ENCODE measurements at regions not wholly inside any gene's neighbourhood (a gene's known extent, or its start where the extent isn't known, plus 50 kb on each side); places are given as distances from the start of the nearest gene placed in this dataset.
"Not testable (repeated sequence)": the region's sequence is repeated elsewhere in the genome, so short reads cannot be mapped to it uniquely, and the experiment has no call there.

DNA sequence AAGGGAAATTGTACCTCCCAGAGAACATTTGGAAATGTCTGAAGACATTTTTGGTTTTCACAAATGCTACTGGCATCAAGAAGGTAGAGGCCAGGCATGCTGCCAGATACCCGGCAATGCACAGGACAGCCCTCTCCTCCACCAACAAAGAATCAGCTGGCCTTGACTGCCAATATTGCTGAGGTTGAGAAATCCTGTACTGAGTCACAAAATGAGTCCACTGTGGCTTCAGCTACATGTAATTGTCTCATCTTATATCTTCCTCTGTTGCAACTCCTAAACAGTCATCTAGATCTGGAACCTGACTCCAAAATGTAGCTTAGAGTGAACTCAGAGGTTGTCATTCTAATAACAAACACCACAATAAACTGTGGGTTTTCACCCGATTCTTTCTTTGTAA lies 327.5 kb upstream of the POGK start:
- peak; percentile 38 for DNase-seq

- no peak for DNase-seq
Measured at GRCh38 chr1:166514067-166514466, 325.2 kb upstream of the POGK start.

GRCh38 chr1:166527752-166528151 lies 311.5 kb upstream of the POGK start:
- no peak for DNase-seq

- DNase-seq: no peak
Measured at GRCh38 chr1:166538646-166539045, 300.6 kb upstream of the POGK start.

DNA sequence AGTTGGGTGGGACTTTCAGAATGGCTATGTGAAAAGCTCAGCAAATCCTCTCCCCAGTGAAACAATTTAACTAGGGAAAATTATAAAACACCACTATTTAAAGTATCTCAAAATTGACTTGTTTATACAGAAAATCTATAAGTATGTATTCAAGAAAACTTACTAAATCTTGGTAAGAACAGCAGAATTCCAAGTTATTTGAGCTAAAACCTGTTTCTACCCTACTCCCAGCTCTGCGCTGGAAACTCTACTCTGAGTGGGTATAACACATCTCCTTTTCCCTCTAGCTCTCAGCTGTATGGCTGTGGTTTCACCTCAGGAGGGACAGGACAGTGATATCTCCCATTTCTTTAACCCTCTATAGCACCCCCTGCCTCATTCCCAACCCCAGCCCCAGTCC lies 295.2 kb upstream of the POGK start:
- DNase-seq: no peak

DNA sequence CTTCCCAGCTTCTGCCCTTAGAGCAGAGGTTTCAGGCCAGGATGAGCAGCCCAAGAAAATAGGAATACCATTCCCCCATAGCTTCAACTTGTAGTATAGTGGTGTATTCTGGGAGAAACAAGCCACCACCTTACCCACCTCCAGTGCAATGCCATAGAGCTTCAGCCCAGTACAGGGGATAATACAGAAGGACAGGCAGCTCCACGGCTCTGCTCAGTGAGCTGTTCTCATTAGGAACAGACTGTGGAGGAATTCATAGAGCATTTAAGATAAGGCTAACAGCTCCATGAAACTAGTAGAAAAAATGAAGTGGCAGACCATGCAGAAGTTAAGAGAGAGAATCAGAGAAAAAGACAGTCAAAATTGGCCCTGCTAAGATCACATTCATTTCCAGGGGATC lies 294.7 kb upstream of the POGK start:
- DNase-seq: no peak

DNA sequence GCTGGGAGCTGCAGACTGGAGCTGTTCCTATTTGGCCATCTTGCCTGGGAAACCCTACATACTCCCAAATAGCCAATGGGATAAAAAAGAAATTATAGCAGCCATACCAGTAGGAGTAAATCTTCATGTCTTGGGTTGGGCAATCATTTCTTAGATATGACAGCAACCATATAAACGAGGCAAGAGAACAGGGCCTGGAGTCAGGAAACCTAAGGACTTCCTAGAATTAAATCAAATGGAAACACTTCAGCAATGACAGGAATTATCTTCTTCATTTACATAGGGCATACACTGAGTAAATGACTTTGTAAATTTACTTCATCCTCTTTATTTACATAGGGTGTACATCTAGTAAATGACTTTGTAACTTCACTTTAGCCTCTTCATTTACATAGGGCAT lies 286.6 kb upstream of the POGK start:
- no peak for DNase-seq

DNA sequence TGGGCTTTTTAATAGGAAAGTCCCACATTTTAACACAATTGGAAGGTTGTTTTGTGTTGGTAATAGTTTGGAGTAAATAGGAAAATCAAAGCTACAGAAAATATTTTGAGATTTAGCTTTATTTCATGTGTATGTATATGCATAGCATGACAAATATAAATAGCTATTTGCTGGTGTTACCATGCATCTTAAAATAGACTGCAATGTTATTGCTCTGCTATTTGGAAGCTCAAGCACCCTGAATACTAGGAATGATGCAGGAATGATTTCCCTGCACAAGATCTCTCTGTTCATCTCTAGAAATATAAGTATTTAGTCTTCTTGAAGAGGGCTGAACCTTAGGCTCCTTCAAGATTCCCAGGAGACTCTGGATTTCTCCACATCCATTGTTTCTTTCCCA lies 268.3 kb upstream of the POGK start:
- DNase-seq: no peak

GRCh38 chr1:166573199-166573598 lies 266.1 kb upstream of the POGK start:
- DNase-seq: no peak

DNA sequence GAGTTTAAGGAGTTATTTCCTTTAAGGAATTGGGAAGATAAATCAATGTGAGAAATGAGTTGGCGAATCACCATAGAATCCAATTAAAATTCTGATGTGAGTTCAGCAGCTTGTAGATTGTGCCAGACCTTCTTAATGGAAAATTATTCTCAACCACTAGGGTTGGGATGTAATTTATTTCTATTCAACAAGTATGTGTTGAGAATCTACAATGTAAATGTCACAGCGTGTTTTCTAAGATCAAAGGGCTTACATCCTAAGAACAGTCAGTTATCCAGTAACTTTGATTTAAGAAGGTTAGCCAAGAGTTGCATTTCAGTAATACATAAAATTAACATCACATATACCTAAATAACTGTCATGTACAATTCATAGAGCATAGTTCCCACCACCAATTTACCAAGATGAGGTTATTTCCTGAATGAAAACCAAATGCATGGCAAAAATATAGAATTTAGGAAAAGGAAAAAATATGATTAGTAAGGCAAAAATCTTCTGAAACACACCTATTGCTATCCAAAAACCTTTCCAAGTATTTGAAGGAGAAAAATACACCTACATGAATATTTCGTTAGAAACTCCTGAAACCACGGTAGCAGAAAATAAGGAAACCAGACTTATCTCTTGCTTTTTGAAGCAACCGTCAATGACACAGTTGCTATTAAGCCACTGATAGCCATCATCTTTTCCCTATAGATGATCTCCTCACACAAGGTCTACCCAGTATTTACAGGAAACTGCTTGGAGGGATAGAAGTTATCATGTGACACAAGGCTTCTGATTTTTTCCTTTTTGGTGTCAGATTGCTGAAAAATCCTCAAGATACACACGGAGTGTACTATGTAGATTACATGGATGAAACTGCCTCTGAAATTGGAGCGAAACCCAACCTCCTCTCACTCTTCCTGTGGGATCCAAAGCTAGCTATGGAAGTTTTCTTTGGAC lies 259.4 kb upstream of the POGK start:
- no peak for DNase-seq

DNA sequence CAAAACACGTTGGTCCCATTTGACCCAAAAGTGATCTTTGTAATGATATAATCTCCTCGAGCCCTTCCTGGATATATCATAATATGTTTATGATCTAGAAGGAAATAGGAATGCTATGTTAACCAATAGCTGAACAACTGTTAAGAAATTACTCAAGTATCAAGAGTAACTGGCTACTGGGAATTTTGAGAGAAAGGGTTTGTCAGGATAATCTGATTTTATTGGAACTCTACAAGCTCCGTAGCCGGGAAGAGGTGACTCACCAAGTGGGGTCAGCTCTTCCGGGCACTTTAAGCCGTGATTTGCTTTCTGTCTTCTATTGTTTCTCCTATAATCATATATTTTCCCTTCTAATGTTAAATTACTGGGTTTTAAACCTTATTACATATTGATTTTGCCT lies 250.5 kb upstream of the POGK start:
- no peak for DNase-seq

GRCh38 chr1:166590161-166590560 lies 249.1 kb upstream of the POGK start:
- no peak for DNase-seq

GRCh38 chr1:166594646-166595045 lies 244.6 kb upstream of the POGK start:
- no peak for DNase-seq

DNA sequence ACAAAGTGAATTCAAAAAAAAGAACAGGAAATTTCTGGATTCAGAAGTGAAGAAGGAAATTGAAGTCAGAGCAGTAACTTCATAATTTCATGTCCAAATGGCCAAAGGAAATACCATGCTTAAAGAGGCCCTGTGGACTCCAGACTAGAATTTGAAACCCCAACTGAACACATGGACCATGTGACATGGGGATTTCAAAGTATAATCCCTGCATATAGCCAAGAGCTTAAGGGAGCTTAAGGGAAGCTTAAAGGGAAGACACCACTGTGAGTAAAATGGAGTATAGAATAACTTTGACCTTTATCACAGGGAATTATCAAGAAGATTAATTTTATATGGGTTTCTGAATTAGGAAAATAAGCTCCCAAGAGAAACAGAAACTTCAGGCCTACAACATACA lies 241.8 kb upstream of the POGK start:
- no peak for DNase-seq

DNA sequence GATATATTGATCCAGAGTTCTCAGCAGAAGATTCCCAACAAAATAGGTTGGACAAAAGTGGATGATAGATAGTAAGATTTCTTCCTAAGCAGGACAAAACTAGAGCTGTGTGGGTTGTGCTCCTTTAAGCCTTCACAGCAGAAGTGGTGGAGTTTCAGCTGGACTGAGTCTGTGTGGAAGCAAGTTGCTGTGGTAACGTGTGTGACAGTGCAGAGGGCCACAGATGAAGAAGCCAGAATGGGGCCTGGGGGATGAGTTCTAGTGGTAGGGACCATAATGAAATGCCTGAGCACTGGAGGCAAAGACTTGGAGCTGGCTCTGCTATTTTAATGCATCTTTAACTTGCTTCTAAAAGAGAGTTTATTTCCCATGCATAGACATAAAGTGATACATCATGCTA lies 238.7 kb upstream of the POGK start:
- no peak for DNase-seq

- no peak for DNase-seq
Measured at GRCh38 chr1:166601650-166602278, 237.5 kb upstream of the POGK start.

- DNase-seq: not testable (repeated sequence)
Measured at GRCh38 chr1:166602801-166603200, 236.5 kb upstream of the POGK start.

- no peak for DNase-seq
Measured at GRCh38 chr1:166603296-166603695, 236.0 kb upstream of the POGK start.

DNA sequence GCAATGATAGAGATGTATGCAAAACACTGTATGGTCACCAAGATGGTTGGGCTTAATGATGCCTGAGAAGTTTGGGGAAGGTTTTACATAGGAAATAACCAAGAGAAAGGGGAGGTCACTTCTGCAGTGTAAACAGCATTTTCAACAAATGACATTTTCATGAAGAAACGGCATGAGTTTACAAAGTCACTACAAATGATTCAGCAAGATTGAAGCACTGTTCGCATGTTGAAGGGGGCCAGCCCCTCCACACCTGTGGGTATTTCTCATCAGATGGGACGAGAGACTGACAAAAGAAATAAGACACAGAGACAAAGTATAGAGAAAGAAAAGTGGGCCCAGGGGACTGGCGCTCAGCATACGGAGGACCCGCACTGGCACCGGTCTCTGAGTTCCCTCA lies 234.1 kb upstream of the POGK start:
- DNase-seq: no peak

GRCh38 chr1:166612886-166613285 lies 226.4 kb upstream of the POGK start:
- no peak for DNase-seq

DNA sequence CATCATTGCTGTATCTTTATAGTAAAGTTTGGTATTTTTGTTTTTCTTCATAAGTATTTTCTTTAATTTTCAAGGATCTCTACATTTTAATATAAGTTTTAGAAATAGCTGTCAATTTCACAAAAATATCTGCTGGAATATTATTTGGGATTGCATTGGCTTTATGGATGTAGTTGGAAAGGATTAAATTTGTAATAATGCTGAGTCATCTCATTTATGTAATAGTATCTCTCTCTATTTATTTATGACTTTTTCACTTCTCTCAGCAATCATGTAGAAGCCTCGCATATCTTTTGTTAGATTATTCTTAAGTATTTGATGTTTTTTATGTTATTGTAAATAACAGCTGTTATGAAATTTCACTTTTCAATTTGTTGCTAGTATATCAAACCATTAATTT lies 223.1 kb upstream of the POGK start:
- DNase-seq: no peak

- no peak for DNase-seq
Measured at GRCh38 chr1:166626711-166627110, 212.6 kb upstream of the POGK start.

GRCh38 chr1:166627558-166627957 lies 211.7 kb upstream of the POGK start:
- DNase-seq: no peak

DNA sequence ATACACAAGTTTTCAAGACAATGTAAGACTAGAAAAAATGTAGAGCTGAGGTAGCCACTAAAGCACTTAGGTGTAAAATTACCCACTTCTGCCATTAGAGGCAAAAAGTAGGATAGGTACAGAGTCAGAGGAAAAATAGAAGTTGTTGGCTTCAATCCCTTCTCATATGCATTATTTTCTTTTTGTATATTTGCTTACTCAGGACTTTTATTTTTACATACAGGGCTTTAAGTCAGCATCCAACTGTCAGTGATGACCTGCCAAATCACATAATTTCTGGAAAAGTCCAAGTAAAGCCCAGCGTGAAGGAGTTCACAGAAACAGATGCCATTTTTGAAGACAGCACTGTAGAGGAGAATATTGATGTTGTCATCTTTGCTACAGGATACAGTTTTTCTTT lies 211.0 kb upstream of the POGK start:
- DNase-seq: no peak

DNA sequence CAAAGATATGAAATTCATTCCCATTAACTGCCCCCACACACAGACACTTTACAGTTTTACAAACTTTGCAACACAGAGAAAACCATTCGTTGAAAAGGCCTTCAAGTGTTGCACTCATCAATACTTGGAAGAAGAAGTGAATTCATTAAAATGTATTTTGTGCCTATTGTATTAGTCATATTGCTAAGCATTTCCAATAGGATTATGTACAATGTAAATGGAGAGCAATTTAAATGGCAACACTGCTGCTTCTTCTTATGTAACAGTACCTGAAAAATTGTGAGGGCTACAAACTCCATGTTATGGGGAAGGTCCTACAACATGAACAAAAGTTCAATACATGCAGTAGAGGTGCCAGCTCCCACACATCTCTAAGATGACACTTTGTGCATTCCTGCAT lies 209.3 kb upstream of the POGK start:
- DNase-seq: no peak
